GM13976 (cell line): ENCODE measurements at regions not wholly inside any gene's neighbourhood (a gene's known extent, or its start where the extent isn't known, plus 50 kb on each side); places are given as distances from the start of the nearest gene placed in this dataset.

Experiments used
- DNase-seq: peaks from one replicate; pipeline ENCODE4 v3.0.0; 2012; ENCODE audit warnings: low spot score
- in situ Hi-C: fragments of 300-500 bp; cut with MboI; formaldehyde crosslinking; loops from one replicate; pipeline ENCODE4 v1.12.0; 2022; ENCODE audit warnings: low sequenced_read_pairs, mixed read lengths, inconsistent platforms; ENCODE audit not compliant: unreplicated experiment
- TF ChIP-seq, protein P1 (sequence below): IDR thresholded peaks from 2 replicates; pipeline ENCODE4 v1.5.1; 2012; ENCODE audit warnings: borderline replicate concordance, mild to moderate bottlenecking; ENCODE audit not compliant: insufficient read depth; ENCODE audit errors: extremely low read depth, missing control alignments, control extremely low read depth

DNA sequence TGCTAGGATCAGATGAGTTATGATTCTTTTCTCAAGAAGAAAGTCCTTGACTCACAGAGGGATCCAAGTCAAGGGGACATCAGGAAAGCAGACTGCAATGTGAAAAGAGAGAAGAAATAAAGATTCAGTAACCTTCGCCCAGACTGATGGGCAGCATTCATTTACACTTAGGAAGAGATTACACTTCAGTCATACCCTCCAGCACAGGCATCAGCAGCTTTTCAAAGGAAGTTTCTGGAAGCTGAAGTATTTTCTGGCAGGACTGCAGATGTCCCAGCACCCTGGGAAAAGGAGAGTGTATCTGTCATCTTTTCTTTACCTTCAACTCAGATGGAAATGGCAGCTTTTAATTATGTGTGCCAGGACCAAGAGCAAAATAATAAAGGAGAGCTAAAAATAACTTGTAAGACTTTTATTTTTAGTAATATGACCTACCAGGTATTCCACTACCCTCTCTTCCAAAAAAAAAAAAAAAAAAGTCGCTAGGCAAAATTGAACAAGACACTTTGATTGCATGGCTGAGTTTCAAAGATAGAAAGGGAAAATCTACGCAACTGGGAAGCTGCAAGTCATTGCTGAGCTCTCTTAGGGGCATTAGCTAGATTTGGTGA lies 712.1 kb downstream of the EPM2A start:
- TF ChIP-seq, protein P1, sequence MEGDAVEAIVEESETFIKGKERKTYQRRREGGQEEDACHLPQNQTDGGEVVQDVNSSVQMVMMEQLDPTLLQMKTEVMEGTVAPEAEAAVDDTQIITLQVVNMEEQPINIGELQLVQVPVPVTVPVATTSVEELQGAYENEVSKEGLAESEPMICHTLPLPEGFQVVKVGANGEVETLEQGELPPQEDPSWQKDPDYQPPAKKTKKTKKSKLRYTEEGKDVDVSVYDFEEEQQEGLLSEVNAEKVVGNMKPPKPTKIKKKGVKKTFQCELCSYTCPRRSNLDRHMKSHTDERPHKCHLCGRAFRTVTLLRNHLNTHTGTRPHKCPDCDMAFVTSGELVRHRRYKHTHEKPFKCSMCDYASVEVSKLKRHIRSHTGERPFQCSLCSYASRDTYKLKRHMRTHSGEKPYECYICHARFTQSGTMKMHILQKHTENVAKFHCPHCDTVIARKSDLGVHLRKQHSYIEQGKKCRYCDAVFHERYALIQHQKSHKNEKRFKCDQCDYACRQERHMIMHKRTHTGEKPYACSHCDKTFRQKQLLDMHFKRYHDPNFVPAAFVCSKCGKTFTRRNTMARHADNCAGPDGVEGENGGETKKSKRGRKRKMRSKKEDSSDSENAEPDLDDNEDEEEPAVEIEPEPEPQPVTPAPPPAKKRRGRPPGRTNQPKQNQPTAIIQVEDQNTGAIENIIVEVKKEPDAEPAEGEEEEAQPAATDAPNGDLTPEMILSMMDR, result no peak
- in situ Hi-C loops, result no loop called here
- no peak for DNase-seq

DNA sequence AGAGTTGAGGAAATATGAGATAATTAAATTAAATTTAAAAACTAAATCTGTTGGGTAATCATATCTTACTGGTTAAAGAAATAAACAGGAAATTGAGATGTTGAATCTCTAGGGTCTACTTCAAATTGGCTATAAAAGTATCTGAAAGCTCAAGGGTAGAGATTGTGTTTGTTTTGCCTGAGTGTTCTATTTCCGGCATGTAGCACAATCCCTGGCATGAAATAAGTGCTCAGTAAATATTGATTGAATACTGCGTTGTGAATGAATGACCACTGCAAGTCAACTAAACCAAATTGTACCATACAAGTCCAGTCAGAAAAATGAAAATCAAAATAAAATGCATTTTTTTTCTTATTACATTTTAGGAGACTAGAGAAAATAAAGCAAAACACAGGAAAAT lies 709.8 kb downstream of the EPM2A start:
- in situ Hi-C loops, result loop anchor here (25.0 kb wide), 1 partner anchor 438 kb away; no protein-coding TSS in a partner anchor
- no peak for DNase-seq
- TF ChIP-seq, protein P1, result no peak

DNA sequence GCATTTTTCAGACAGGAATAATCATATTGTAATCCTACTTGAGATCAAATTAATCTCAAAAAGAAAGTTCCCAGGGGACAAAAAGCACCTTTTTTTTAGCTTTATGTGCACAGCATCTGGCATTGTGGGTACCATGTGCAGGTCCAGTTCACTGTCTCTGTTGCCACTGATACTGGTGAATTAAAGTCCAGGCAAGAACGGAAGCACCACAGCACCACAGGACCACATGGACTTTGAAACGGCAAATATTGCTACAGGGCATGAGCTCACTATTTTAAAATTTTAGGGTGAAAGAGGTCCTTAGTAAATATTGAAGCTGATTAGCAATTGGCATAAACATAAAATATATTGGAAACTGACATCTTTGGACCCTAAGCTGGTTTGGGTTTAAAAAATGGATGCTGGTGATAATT lies 709.0 kb downstream of the EPM2A start:
- TF ChIP-seq, protein P1, result no peak
- DNase-seq, result no peak
- in situ Hi-C loops, result loop anchor here (25.0 kb wide), 1 partner anchor 439 kb away; no protein-coding TSS in a partner anchor

DNA sequence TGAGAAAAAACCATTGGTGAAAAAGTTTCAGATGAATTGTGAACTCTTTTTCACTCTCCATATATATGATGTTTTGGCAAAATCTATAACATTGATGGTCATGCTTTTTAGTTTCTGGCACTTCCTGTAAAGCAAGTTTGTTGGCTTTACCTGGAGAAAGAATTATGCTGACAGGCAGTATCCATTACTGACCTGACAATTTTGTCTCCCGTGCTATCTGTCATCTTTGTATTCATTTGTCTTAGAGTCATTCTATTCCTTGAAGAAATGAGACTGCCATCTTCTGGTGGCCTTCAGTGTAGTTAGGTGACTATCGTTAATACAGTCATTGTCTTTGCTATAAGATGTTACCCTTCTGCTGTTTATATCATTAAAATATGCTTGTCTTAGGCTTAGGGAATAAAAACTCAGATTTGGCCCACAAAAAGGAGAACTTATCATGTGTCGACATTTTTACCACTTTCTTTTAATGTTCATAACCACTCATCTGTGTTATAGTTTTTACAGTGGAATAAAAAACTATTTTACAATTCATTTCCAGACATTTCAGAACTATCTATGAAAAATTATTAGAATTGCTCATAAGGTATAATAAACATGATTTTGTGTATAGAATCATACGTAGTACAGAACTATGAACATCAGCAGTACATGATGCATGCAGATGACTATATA lies 707.0 kb downstream of the EPM2A start:
- in situ Hi-C loops, result loop anchor here (25.0 kb wide), 1 partner anchor 441 kb away; no protein-coding TSS in a partner anchor

DNA sequence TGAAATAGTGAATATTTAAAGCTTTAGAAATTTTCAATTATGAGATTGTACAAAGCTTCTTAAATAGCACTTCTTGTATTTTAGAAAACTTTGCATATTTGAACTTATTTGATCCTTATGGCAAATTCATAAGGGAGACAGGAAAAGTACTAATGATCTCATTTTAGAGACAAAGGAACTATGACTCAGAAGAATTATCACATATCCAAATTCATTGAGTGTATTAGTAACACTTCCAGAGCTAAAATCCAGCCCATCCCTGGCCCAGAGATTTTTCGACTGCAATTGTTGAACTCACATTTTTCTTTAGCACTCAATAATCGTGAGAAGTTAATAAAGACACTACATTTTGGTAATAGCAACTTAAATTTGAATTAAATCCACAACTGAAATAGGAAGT lies 704.3 kb downstream of the EPM2A start:
- TF ChIP-seq, protein P1, result no peak
- in situ Hi-C loops, result loop anchor here (25.0 kb wide), 1 partner anchor 444 kb away; no protein-coding TSS in a partner anchor
- DNase-seq, result no peak

More for the DNA sequence above, 707.0 kb downstream of the EPM2A start:
- peak; percentile 45 for DNase-seq
- TF ChIP-seq, protein P1, result peak; percentile 41

DNA sequence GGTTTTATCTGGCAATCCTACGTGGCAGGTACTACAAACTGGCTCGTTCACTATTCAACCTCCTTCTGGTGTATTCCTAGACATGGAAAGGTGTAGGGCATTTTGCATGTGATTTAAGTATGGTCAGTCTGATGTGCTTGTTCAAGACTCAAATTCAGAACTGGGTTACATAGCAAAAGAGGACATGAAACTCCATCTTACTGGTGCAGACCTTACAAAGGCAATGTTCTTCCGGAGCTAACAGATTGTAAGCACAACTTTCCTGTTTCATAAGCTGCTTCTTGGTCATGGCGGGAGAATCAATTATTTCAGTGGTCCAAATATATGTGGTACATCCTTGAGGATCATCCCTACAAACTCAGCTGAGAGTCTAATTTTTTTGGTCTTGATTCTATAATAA lies 703.4 kb downstream of the EPM2A start:
- TF ChIP-seq, protein P1, result no peak
- no peak for DNase-seq
- in situ Hi-C loops, result loop anchor here (25.0 kb wide), 1 partner anchor 445 kb away; no protein-coding TSS in a partner anchor
